ENCODE measurements at regions not wholly inside any gene's neighbourhood (a gene's known extent, or its start where the extent isn't known, plus 50 kb on each side); places are given as distances from the start of the nearest gene placed in this dataset.

DNA sequence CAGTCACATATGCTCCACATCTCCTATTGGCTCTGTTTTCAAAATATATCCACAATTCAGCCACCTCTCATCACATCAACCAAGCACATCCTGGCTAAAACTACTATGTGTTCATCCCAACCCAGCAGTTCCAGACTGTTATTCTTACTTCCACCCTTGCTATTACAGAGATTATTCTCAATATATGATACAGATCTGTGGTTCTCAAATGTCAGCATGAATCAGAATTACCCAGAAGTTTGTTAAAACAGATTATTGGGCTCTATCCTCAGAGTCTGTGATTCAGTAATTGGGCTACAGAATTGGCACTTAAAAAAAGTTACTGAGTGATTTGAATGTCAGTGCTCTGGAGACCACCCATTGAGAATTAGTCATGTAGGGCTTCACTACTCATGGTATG lies 78.8 kb upstream of the IZUMO3 start:
- TF ChIP-seq, protein P1, sequence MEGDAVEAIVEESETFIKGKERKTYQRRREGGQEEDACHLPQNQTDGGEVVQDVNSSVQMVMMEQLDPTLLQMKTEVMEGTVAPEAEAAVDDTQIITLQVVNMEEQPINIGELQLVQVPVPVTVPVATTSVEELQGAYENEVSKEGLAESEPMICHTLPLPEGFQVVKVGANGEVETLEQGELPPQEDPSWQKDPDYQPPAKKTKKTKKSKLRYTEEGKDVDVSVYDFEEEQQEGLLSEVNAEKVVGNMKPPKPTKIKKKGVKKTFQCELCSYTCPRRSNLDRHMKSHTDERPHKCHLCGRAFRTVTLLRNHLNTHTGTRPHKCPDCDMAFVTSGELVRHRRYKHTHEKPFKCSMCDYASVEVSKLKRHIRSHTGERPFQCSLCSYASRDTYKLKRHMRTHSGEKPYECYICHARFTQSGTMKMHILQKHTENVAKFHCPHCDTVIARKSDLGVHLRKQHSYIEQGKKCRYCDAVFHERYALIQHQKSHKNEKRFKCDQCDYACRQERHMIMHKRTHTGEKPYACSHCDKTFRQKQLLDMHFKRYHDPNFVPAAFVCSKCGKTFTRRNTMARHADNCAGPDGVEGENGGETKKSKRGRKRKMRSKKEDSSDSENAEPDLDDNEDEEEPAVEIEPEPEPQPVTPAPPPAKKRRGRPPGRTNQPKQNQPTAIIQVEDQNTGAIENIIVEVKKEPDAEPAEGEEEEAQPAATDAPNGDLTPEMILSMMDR (IDR thresholded peaks at IDR 0.05): no peak
- DNase-seq: no peak
- no peak for ATAC-seq
- no peak overlapping the region for H3K27ac Mint-ChIP-seq
- intact Hi-C loops (cut with micrococcal nuclease): no loop called here
- Histone ChIP-seq H3K27me3 (ENCODE audit: control insufficient read depth, insufficient read depth, low read length) (no peaks in the 10 kb centered on the region), H3K9me3 (ENCODE audit: control insufficient read depth, insufficient read depth, low read length) (no peaks in the 10 kb centered on the region), H3K4me1 (ENCODE audit: control insufficient read depth, insufficient read depth, low read length) (no peaks in the 10 kb centered on the region), H3K4me3 (ENCODE audit: low read length) (no peak overlapping the region), H3K27ac (ENCODE audit: low read length) (no peak overlapping the region), H3K36me3 (ENCODE audit: control insufficient read depth, insufficient read depth, low read length) (no peaks in the 10 kb centered on the region)
- H3K36me3 Mint-ChIP-seq: peaks cover 20% of the 10 kb centered on the region
- no peaks in the 10 kb centered on the region for H3K4me1 Mint-ChIP-seq
- H3K9me3 Mint-ChIP-seq: peaks cover 22 to 40% of the 10 kb centered on the region in 2 donors
- no peaks in the 10 kb centered on the region for H3K27me3 Mint-ChIP-seq (ENCODE audit: low read depth in 2 of 2)
- H3K4me3 Mint-ChIP-seq: no peak overlapping the region

DNA sequence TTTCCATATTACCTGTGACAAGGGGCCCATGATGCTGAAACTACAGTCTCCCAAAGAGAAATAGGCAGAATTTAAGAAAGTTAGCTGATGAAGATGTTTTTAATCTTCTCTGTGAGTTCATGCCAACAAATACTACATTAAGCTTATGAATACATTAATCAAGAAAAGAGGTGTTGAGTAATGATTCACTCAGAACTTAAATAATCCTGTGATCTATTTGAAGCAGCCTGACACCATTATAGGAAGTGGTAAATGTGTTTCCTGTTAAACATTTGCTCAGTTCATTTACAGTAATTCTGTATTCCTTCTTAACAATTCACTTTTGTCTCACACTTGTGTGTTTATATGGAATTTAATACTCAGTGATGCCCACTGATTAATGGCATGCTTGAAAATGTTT lies 75.0 kb upstream of the IZUMO3 start:
- DNase-seq (no peak), ATAC-seq (no peak)
- Mint-ChIP-seq H3K27me3 (ENCODE audit: low read depth in 2 of 2) (no peaks in the 10 kb centered on the region), H3K9me3 (peaks cover 15 to 32% of the 10 kb centered on the region in 2 donors), H3K4me1 (no peaks in the 10 kb centered on the region), H3K36me3 (peaks cover 8% of the 10 kb centered on the region), H3K27ac (no peak overlapping the region), H3K4me3 (no peak overlapping the region)
- no peaks in the 10 kb centered on the region for H3K36me3 ChIP-seq (ENCODE audit: control insufficient read depth, insufficient read depth, low read length)
- no peak overlapping the region for H3K4me3 ChIP-seq (ENCODE audit: low read length)
- no peaks in the 10 kb centered on the region for H3K27me3 ChIP-seq (ENCODE audit: control insufficient read depth, insufficient read depth, low read length)
- intact Hi-C loops (cut with micrococcal nuclease): no loop called here
- no peak overlapping the region for H3K27ac ChIP-seq (ENCODE audit: low read length)
- TF ChIP-seq, protein P1 (IDR thresholded peaks at IDR 0.05): no peak
- H3K4me1 ChIP-seq (ENCODE audit: control insufficient read depth, insufficient read depth, low read length): no peaks in the 10 kb centered on the region
- H3K9me3 ChIP-seq (ENCODE audit: control insufficient read depth, insufficient read depth, low read length): no peaks in the 10 kb centered on the region

DNA sequence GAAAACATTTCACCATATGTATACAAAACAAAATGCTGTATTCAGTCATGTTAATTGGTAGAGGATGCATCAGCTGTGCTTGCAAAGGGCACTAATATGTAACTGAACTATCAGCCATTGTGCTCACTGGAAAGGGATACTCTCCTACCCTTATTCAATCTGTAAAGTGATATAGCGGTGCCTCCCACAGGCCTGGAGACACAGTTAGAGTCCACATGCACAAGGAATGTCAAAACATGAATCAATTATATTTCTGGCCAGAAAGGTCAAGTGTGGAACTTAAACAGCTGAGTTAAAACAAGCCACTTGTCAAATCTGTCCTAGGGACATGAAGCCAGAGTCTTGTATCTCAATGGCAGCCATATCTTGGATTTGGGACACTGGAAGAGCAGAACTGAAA lies 71.2 kb upstream of the IZUMO3 start:
- Mint-ChIP-seq H3K36me3 (no peaks in the 10 kb centered on the region), H3K9me3 (peaks cover 9 to 15% of the 10 kb centered on the region in 2 donors), H3K27me3 (ENCODE audit: low read depth in 2 of 2) (no peaks in the 10 kb centered on the region), H3K4me3 (no peak overlapping the region), H3K27ac (no peak overlapping the region), H3K4me1 (no peaks in the 10 kb centered on the region)
- Histone ChIP-seq H3K9me3 (ENCODE audit: control insufficient read depth, insufficient read depth, low read length) (no peaks in the 10 kb centered on the region), H3K27me3 (ENCODE audit: control insufficient read depth, insufficient read depth, low read length) (no peaks in the 10 kb centered on the region), H3K4me3 (ENCODE audit: low read length) (no peak overlapping the region), H3K4me1 (ENCODE audit: control insufficient read depth, insufficient read depth, low read length) (no peaks in the 10 kb centered on the region), H3K27ac (ENCODE audit: low read length) (no peak overlapping the region), H3K36me3 (ENCODE audit: control insufficient read depth, insufficient read depth, low read length) (no peaks in the 10 kb centered on the region)
- no peak for DNase-seq
- no peak for ATAC-seq
- 84% methylated on average over 1 of the region's 1 CpG for WGBS (ENCODE audit: insufficient coverage)
- TF ChIP-seq, protein P1 (IDR thresholded peaks at IDR 0.05): no peak
- intact Hi-C loops (cut with micrococcal nuclease): no loop called here

DNA sequence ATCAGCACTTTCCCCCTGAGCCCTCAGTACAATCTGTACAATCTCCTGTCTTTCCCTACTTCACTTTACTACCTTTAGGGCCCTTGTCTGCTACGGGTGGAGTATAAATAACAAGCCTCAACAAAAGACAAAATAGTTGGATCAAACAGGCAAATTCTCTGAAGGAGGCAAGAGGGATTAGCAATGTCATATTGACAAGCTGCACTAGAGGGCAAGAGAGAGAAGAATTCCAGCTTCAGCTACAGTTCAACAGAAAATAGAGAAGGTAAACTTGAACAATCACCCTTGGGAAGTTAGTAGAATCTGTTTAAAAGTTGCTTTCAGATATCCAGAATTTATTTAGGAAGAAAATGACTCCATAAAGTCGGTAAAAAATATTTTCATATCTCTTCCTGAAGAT lies 68.4 kb upstream of the IZUMO3 start:
- Histone ChIP-seq H3K27ac (ENCODE audit: low read length) (no peak overlapping the region), H3K4me1 (ENCODE audit: control insufficient read depth, insufficient read depth, low read length) (no peaks in the 10 kb centered on the region), H3K9me3 (ENCODE audit: control insufficient read depth, insufficient read depth, low read length) (no peaks in the 10 kb centered on the region), H3K36me3 (ENCODE audit: control insufficient read depth, insufficient read depth, low read length) (no peaks in the 10 kb centered on the region), H3K4me3 (ENCODE audit: low read length) (no peak overlapping the region), H3K27me3 (ENCODE audit: control insufficient read depth, insufficient read depth, low read length) (no peaks in the 10 kb centered on the region)
- TF ChIP-seq, protein P1 (IDR thresholded peaks at IDR 0.05): no peak
- WGBS (ENCODE audit: insufficient coverage): no CpG with 5 or more reads among the region's 2 CpGs
- intact Hi-C loops (cut with micrococcal nuclease): no loop called here
- Mint-ChIP-seq H3K27ac (no peak overlapping the region), H3K27me3 (ENCODE audit: low read depth in 2 of 2) (no peaks in the 10 kb centered on the region), H3K36me3 (no peaks in the 10 kb centered on the region), H3K4me1 (no peaks in the 10 kb centered on the region), H3K4me3 (no peak overlapping the region), H3K9me3 (peaks cover 3 to 6% of the 10 kb centered on the region in 2 donors)
- ATAC-seq (no peak), DNase-seq (no peak)

Measured in natural killer cell (primary cell).